NCI-H1436 treated with DMSO at 0.1 percent for 48 hours (cell line): ENCODE measurements at regions not wholly inside any gene's neighbourhood (a gene's known extent, or its start where the extent isn't known, plus 50 kb on each side); places are given as distances from the start of the nearest gene placed in this dataset.
A peak's percentile ranks its signal among the peaks of the same experiment; 100 is the strongest.
"Not testable (repeated sequence)": the region's sequence is repeated elsewhere in the genome, so short reads cannot be mapped to it uniquely, and the experiment has no call there.

Experiments used
- DNase-seq: peaks from one replicate; lab custom pipeline; 2025; lab: John Stamatoyannopoulos, UW

DNA sequence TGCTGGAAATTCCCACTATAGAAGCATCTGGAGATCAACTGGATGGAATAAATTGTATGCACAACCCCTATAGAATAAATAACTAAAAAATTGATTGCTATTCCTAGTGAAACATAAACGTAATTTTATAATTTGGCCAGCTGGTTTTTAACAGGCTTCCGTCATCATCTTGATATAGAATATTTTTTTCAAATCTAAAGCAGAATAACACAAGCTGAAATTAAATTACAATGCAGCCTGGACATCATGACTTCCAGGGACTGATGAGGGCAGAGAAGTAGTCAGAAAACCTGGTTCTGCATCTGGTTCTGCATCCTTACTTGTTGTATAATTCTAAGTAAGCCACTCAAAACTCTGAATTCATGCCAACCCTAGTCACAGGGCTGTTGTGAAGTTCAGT is 146.1 kb downstream of the MEX3B start:
- DNase-seq, result no peak

DNA sequence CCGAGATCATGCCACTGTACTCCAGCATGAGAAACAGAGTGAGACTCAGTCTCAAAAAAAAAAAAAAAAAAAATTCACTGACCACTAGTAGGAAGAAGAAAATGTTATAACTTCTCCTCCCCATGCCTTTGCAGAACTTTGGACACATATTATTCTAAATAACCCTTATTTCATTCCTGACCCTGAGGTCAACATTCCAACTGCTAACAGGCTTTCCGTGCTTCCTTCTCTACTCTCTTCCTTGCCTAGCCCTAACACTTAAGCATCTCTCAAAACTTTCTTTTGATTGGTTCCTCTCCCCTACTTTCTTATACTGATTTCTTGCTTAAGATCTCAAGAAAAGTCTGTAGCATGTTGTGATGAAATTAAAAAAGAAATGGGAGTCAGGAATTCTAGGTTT is 146.8 kb downstream of the MEX3B start:
- DNase-seq, result no peak

DNA sequence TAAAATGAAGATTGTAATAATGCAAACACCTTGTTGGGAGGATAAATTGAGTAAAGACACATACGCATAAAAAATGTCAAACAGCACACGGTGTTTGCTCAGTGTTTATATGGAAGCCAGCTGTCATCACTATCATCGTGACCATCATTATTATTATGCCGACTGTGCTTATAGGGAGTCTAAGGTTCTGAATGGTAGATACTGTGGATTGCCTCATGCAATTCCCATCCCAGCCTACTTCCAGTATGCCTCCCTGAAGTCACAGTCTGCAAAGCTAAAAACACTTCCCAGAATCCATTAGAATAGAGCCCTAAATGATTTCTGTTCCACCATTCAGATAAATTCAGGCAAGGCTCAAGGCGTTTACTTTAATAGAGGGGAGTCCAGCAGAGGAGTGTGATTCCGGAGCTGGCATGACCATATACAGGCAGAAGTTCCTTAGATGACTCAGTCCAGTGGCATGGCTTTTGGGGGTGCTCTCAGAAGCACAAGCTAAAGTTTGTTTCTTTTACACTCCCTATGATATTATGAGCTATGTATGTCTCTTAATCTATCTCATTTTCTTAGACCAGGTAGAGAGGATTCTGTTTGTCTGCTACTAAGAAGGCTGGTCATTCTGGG is 148.7 kb downstream of the MEX3B start:
- no peak for DNase-seq

DNA sequence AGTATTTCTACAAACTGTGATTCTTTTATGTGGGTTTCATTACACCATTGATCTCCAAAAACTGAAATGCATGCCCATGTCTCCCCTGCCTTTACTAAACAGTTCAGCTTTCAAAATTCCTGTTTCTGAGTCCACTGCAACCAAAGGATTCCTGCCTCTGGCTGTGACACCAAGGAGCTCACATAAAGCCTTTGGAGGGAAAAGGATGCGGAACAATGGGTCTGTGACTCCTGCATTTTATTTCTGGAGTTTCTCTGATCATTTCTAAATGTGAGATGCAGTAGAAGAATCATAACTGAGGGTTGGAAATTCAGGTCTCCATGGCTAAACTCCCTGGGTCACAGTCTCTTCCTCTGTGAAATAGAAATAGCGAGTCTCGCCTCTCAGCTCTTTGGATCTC is 149.5 kb downstream of the MEX3B start:
- DNase-seq, result no peak

DNA sequence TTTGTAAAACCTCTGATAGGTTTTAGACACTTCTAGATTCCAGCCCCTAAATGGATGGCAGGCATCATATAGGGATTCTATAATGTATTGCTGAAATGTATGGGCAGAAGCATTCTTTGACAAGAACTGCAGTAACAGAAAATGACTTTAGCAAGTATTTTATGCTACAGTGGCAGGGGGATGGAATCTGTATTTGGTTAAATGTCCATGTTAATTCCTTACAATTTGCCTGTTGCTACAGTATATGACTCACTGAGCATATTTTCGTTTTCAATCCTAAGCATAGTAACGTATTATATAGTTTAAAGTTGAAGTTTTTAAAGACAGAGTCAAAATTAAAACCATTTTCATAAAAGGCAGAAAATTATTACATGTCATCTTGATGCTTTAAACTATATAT is 150.1 kb downstream of the MEX3B start:
- no peak for DNase-seq

DNA sequence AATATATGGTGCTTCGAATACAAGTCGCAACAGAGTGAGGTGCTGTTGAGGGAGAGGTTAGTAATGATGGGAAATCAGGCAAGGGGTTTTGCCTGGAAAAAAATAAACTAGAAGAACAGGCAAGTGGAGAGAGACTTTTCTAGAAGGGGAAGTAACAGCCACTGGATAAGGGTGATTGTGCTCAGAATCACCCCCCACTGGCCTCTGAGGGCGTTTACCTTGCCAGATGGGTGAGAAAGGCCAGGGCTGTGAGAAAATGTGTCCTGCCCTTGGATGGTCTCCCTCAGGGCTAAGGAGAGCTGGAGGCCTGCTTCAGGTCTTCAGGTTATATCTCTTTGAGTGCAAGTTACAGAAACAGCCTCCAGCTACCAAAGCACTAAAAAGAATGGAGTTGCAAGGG is 151.8 kb downstream of the MEX3B start:
- no peak for DNase-seq

DNA sequence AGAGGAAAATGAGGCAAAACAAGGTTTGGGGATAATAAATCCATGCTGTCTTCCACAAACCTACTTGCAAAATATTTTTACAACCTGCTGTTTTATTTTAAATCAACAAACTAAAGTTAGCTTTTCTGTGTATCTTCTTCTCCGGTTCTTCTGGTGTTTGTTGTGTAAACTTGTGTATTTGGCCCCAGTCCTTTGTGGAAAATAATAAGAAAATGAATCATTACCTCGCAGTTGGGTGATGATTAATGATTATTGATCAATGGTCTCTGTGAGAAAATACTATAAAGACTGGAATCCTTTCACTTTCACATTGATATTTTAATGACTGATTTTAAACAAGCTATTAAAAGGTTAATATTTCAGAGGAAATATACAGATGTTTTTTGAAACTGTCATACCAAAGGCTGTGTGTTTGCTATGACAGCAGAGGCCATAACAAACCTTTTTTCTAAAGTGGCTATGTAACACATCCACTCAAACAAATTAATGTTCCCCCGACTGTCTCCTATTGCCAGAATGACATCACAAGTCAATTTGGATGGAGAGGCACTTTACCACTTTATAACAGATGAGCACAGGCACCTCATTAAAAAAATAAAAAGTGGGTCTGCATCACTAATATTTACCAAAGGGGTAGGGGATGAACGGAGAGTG is 152.5 kb downstream of the MEX3B start:
- DNase-seq, result peak; percentile 49

DNA sequence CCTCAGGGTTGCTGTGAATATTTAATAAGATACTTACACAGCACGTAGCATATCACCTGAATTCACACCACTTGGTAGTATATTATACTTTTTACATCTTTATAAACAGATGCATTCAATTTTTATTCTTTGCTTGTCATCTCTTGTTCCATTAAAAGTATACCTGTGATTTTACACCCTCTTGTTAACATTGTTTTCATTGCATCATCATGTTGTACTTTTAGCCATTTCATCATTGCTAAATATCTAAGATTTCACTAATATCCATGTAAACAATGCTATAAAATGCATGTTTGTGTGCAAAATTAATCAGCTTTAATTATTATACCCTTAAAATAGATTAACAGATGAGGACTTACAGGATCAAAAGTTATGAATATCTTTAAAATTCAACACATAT is 155.3 kb downstream of the MEX3B start:
- DNase-seq, result no peak

DNA sequence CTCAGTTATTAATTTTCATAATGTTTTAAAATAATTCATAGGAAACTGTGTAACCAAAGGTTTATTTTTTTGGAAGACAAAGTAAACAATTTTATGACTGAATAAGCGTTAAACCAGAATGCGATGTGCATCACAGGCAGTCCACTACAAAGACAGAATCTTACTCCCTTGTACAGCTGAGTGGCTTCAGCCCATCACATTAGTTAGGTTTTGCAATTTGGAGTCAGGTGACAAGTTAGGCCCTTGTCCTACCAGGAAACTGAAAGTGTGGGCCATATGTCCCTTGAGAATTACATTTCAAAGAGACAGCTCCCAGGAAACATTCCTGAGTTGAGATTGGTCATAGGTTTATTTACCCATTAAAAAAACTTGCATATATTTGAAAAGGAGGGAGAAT is 156.3 kb downstream of the MEX3B start:
- no peak for DNase-seq

DNA sequence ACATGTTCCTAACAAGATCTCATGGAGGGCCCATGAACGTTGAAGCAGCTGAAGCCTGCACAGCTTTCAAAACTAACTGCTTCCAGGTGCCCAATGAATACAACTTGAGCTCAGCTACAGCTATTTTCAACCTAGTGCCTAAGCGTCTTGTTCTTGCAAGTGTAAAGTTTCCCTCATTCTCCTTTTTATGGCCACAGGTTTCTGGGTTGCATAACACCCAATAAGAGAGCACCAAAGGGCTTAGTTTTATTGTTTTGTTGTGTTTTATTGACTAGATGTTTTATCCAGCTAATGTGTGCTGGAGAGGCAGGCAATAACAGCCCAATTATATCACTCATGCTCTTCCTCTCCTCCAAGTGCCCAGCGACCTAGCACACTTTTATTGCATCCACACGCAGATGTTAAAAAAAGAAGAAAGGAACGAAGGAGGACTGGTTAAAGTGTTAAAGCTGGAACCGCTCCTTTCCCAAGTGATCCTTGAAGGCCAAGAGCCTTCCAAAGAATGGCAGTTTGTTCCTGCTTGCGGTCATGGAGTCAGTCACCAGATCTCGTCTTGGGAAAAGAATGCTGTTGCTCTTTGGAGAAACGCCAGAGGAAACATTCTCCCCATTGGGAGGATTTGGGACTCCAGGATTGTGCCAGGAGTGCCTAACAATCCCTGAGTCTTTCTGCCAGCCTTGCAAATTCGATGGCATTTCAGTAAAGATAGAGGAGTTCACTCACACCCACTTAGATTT is 156.9 kb downstream of the MEX3B start:
- no peak for DNase-seq

DNA sequence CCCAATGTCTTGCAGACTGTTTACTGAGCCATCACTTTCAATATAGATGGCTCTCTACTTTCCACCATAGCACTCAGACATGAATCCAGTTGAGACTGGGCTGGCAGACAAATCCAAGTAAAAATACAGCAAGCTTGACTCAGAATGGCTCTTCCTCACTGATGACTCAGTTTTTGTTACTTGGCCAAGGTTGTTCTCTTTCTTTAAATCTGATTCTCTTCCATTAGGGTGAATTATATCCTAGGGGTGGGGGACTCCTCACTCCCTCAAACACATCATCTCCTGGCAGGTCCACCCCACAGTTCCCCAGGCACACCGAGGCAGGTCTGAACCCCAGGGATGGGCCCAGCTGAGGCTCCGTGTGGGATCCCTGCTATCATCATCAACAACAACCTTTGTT is 157.9 kb downstream of the MEX3B start:
- no peak for DNase-seq

DNA sequence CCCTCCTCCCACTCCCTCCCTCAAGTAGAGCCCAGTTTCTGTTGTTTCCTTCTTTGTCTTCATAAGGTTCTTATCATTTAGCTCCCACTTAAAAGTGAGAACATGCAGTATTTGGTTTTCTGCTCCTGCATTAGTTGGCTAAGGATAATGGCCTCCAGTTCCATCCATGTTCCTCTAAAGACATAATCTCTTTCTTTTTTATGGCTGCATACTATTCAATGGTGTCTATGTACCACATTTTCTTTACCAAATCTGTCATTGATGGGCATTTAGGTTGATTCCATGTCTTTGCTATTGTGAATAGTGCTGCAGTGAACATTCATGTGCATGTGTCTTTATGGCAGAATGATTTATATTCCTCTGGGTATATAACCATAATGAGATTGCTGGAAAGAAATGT is 158.6 kb downstream of the MEX3B start:
- not testable (repeated sequence) for DNase-seq

DNA sequence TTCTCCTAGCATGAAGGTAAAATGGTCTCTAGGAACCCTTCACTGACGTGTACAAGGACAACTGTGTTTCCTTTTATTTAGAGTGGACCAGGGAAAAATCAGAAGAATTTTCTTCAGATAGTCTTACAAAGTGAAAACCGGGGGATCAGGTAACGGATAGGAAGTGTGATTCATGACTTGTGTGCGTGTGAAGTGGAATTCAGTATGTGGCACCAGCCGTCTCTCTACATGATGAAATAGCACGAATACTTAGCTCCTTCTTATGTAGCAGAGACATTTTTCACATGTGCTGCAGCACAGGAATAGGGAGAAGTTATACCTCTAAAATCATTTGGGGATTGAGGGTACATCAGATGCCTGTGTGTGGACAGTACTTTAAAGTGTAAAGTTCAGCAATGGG is 159.2 kb downstream of the MEX3B start:
- DNase-seq, result no peak

DNA sequence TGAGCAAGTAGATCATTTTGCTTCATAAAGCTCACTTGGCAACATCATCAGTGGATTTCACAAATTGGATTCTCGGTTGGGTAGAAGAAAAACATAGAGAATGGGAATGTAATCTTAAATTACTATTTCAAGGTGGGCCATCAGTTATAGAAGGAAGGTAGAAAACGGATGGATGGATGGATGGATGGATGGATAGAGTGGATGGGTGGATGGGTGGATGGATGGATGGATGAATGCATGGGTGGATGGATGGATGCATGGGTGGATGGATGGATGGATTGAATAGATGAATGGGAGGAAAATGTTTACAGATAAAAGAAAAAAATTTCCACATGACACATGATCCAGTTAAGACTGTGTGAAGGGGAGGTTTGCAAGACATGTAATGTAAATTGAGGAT is 159.7 kb downstream of the MEX3B start:
- DNase-seq, result no peak

DNA sequence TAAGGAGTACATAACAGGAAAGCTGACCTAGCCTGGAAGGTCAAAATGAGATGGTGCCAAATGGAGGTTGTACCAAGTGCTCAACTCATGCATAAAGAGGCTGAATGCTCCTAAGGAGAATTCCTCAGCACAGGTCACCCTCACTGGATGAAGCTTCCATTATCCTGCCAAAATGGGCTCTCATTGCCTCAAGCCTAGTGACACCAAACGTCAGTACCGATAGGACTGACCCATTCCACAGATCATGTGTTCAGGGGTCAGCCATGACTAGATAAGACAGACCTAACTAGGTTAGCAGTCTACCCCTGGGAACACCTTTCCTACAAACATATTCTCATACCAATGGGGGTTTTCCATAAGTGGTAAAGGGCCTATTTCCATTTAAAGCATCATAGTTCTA is 160.7 kb downstream of the MEX3B start:
- no peak for DNase-seq

DNA sequence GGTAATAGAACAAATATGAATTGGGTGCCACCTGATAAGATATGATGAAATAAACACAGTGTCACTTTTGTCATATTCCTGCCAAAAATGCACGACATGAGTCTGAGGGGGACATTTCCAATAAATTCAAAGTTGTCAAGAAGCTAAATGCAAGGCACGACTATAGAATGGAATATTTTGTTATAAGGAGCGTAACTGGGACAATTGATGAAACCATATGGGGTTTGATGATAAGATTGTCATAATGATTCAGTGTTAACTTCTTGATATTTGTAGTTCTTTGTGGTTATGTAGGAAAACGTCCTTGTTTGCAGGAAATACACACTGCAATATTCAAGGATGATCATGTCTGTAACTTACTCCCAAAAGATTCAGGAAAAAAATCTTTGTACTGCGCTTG is 163.3 kb downstream of the MEX3B start:
- no peak for DNase-seq

DNA sequence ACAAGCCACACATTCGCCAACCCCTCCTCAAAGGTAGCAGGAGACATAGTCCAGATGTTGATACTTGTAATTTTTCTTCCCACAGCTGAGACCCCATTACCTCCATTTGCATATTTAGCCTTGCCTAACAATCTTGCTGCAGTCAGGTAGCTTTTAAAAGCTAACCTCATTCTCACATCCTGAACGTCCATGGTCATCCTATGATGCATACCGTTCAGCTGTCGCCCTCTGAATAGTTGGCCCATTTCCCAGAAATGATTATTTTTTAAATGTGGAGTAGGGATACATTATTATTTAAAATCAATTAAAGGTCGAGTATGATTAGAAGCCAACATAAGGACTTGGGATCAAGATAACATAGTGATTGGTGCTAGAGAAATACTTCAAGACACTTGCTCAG is 165.0 kb downstream of the MEX3B start:
- no peak for DNase-seq

DNA sequence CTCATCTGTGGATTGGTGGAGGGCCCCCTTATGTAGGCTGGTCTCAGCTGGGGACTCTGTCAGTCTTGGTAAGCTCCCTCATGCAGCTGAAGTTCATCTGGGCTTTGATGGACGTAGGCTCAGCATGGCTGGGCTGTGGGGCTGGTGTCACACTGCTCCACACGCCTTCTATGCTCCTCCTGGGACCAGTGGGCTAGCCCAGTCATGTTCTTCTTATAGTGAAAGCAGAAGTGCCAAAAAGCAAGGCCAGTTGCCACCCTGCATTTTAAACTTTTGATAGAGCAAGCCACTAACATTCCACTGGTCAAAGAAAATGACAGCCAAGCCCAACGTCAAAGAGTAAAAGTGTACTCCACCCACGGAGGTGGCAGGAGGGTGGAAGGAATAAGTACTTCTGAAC is 165.5 kb downstream of the MEX3B start:
- DNase-seq, result no peak

DNA sequence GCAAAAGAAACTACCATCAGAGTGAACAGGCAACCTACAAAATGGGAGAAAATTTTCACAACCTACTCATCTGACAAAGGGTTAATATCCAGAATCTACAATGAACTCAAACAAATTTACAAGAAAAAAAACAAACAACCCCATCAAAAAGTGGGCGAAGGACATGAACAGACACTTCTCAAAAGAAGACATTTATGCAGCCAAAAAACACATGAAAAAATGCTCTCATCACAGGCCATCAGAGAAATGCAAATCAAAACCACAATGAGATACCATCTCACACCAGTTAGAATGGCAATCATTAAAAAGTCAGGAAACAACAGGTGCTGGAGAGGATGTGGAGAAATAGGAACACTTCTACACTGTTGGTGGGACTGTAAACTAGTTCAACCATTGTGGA is 170.1 kb downstream of the MEX3B start:
- not testable (repeated sequence) for DNase-seq

DNA sequence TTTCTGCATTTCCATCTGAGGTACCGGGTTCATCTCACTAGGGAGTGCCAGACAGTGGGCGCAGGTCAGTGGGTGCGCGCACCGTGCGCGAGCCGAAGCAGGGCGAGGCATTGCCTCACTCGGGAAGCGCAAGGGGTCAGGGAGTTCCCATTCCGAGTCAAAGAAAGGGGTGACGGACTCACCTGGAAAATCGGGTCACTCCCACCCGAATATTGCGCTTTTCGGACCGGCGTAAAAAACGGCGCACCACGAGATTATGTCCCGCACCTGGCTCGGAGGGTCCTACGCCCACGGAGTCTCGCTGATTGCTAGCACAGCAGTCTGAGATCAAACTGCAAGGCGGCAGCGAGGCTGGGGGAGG is 175.1 kb downstream of the MEX3B start:
- not testable (repeated sequence) for DNase-seq

DNA sequence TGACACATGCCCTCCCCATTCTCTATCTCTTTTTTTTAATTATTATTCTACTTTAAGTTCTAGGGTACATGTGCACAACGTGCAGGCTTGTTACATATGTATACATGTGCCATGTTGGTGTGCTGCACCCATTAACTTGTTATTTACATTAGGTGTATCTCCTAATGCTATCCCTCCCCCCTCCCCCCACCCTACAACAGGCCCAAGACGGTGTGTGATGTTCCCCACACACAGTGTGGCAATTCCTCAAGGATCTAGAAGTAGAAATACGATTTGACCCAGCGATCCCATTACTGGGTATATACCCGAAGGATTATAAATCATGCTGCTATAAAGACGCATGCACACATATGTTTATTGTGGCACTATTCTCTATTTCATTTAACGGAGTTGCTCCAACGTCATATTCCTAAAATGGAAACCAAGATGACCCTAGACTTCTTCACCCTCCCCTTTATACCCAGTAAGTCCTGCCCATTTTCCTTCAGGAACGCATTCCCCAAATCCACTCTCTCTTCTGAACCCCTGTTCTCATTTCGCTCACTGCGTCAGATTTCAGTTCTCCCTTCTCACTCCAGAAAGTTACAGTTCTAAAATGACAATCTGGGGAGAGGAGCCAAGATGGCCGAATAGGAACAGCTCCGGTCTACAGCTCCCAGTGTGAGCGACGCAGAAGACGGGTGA is 175.6 kb downstream of the MEX3B start:
- DNase-seq, result not testable (repeated sequence)

DNA sequence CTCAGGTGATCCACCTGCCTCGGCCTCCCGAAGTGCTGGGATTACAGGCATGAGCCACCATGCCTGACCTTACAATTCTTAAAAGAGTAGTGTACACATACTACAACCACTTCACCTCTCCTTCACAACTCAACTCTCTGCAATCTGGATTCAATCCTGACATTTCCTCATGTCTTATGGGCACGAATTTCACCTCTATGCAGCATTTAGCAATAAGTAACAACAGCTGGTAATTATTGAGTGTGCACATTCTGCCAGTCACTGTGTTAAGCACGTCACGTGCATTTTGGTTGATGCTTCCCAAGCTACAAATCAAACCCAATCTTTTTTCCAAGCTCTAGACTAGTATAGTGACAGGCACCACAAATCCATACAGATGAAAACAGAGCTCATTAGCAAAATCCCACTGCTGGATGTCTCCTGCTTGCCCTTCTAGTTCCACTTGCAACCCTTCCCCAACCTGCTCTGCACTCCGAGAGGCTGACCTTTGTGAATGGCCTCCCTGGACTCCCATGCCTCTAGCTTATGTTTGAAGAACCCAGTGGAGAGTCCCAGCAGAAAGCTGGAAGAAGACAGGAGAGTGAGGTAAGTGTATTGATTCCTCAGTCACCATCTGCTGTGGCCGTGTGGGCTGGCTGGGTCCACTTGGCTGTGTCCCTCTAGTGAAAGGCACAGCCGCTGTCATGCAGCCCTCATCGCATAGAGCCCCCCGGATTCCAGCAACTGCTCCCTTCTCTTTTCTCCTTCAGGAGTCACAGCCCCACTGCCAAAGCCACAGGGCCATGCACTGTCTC is 176.5 kb downstream of the MEX3B start:
- no peak for DNase-seq
